ENCODE measurements at regions not wholly inside any gene's neighbourhood (a gene's known extent, or its start where the extent isn't known, plus 50 kb on each side); places are given as distances from the start of the nearest gene placed in this dataset.

GRCh38 chr2:13550285-13551231 is 833.8 kb downstream of the TRIB2 start:
- CTCF ChIA-PET: no interaction called here
- H3K36me3 ChIP-seq (ENCODE audit: control insufficient read depth in 4 of 4, insufficient read depth in 4 of 4, low read length in 3 of 4): no peaks in the 10 kb centered on the region
- no peaks in the 10 kb centered on the region for H3K27me3 ChIP-seq (replicated peaks in 2 of 5; ENCODE audit: control insufficient read depth in 4 of 5, insufficient read depth in 5 of 5, low read length in 4 of 5)
- H3K4me1 ChIP-seq (ENCODE audit: control extremely low read depth in 1 of 4, control insufficient read depth in 4 of 4, insufficient read depth in 4 of 4, low read length in 3 of 4): no peaks in the 10 kb centered on the region
- no peak overlapping the region for H3K27ac ChIP-seq (ENCODE audit: insufficient read depth in 1 of 2, low read depth in 1 of 2, low read length in 2 of 2, poor library complexity in 1 of 2, severe bottlenecking in 2 of 2)
- H3K4me3 ChIP-seq (ENCODE audit: control insufficient read depth in 1 of 7, extremely low read depth in 1 of 7, insufficient read depth in 4 of 7, low read depth in 2 of 7, low read length in 6 of 7): no peak overlapping the region
- POLR2A ChIA-PET: no interaction called here
- H3K9me3 ChIP-seq (ENCODE audit: control extremely low read depth in 1 of 5, control insufficient read depth in 4 of 5, insufficient read depth in 2 of 5, low read depth in 1 of 5, low read length in 4 of 5): no peaks in the 10 kb centered on the region
- no peak for DNase-seq
- 96% methylated on average over 4 of the region's 6 CpGs for WGBS (ENCODE audit: insufficient coverage)

DNA sequence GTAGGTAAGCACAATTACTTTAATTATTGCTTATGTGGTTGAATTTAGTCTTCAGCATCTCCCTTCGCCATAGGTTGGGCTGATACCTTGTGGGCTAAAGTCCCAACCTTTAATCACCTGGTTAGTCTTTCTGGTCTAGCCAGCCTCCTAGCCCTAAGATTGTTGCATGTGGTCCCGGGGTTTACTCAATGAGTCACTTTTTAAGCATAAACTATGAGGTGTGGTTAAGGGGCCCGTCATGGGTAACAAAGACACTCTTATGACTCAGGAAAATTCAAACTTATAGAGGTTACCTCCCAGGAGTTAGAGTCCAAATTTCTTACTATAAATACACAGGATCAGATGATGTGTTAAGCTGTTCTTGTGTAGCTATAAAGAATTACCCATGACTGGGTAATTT is 841.6 kb downstream of the TRIB2 start:
- H3K4me1 ChIP-seq (ENCODE audit: control extremely low read depth in 1 of 4, control insufficient read depth in 4 of 4, insufficient read depth in 4 of 4, low read length in 3 of 4): no peaks in the 10 kb centered on the region
- ChIA-PET CTCF (no interaction called here), POLR2A (no interaction called here)
- H3K27me3 ChIP-seq (replicated peaks in 2 of 5; ENCODE audit: control insufficient read depth in 4 of 5, insufficient read depth in 5 of 5, low read length in 4 of 5): no peaks in the 10 kb centered on the region
- H3K9me3 ChIP-seq (ENCODE audit: control extremely low read depth in 1 of 5, control insufficient read depth in 4 of 5, insufficient read depth in 2 of 5, low read depth in 1 of 5, low read length in 4 of 5): no peaks in the 10 kb centered on the region
- no peaks in the 10 kb centered on the region for H3K36me3 ChIP-seq (ENCODE audit: control insufficient read depth in 4 of 4, insufficient read depth in 4 of 4, low read length in 3 of 4)
- WGBS (ENCODE audit: insufficient coverage): 100% methylated on average over 2 of the region's 3 CpGs
- H3K4me3 ChIP-seq (ENCODE audit: control insufficient read depth in 1 of 7, extremely low read depth in 1 of 7, insufficient read depth in 4 of 7, low read depth in 2 of 7, low read length in 6 of 7): no peak overlapping the region
- H3K27ac ChIP-seq (ENCODE audit: insufficient read depth in 1 of 2, low read depth in 1 of 2, low read length in 2 of 2, poor library complexity in 1 of 2, severe bottlenecking in 2 of 2): no peak overlapping the region
- DNase-seq: no peak

DNA sequence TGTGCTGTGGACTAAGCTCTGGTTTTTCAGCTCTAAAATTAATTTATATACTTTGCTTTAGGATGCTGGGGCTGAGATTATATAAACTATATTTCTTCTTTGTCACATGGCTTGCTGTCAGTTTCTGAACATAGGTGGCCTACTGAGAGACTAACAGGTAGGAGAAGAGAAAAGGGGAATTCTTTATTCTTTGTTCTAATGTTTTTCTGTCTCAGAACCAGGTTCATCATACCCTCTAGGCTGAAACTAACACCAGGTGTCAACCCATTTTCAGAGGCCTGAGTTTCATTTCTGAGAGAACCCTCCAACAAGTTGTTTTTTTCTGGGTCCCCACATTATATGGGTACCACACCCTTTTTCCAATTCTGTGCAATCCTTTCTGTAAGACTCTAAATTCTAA is 843.6 kb downstream of the TRIB2 start:
- no peaks in the 10 kb centered on the region for H3K36me3 ChIP-seq (ENCODE audit: control insufficient read depth in 4 of 4, insufficient read depth in 4 of 4, low read length in 3 of 4)
- DNase-seq: no peak
- H3K27me3 ChIP-seq (replicated peaks in 2 of 5; ENCODE audit: control insufficient read depth in 4 of 5, insufficient read depth in 5 of 5, low read length in 4 of 5): no peaks in the 10 kb centered on the region
- H3K27ac ChIP-seq (ENCODE audit: insufficient read depth in 1 of 2, low read depth in 1 of 2, low read length in 2 of 2, poor library complexity in 1 of 2, severe bottlenecking in 2 of 2): no peak overlapping the region
- no peak overlapping the region for H3K4me3 ChIP-seq (ENCODE audit: control insufficient read depth in 1 of 7, extremely low read depth in 1 of 7, insufficient read depth in 4 of 7, low read depth in 2 of 7, low read length in 6 of 7)
- ChIA-PET POLR2A (no interaction called here), CTCF (interaction anchor here (0.6 kb wide), 1 partner anchor 40 kb away, joined by 3 read pairs; no protein-coding TSS in a partner anchor)
- no peaks in the 10 kb centered on the region for H3K4me1 ChIP-seq (ENCODE audit: control extremely low read depth in 1 of 4, control insufficient read depth in 4 of 4, insufficient read depth in 4 of 4, low read length in 3 of 4)
- no peaks in the 10 kb centered on the region for H3K9me3 ChIP-seq (ENCODE audit: control extremely low read depth in 1 of 5, control insufficient read depth in 4 of 5, insufficient read depth in 2 of 5, low read depth in 1 of 5, low read length in 4 of 5)

- ChIA-PET POLR2A (no interaction called here), CTCF (no interaction called here)
- 100% methylated on average over 2 of the region's 2 CpGs for WGBS (ENCODE audit: insufficient coverage)
- DNase-seq: no peak
- Histone ChIP-seq H3K36me3 (ENCODE audit: control insufficient read depth in 4 of 4, insufficient read depth in 4 of 4, low read length in 3 of 4) (no peaks in the 10 kb centered on the region), H3K4me1 (ENCODE audit: control extremely low read depth in 1 of 4, control insufficient read depth in 4 of 4, insufficient read depth in 4 of 4, low read length in 3 of 4) (no peaks in the 10 kb centered on the region), H3K9me3 (ENCODE audit: control extremely low read depth in 1 of 5, control insufficient read depth in 4 of 5, insufficient read depth in 2 of 5, low read depth in 1 of 5, low read length in 4 of 5) (no peaks in the 10 kb centered on the region), H3K4me3 (ENCODE audit: control insufficient read depth in 1 of 7, extremely low read depth in 1 of 7, insufficient read depth in 4 of 7, low read depth in 2 of 7, low read length in 6 of 7) (no peak overlapping the region), H3K27me3 (replicated peaks in 2 of 5; ENCODE audit: control insufficient read depth in 4 of 5, insufficient read depth in 5 of 5, low read length in 4 of 5) (peaks cover 0 to 2% (median 0%) of the 10 kb centered on the region in 5 experiments), H3K27ac (ENCODE audit: insufficient read depth in 1 of 2, low read depth in 1 of 2, low read length in 2 of 2, poor library complexity in 1 of 2, severe bottlenecking in 2 of 2) (no peak overlapping the region)
These were observed 855.7 kb downstream of the TRIB2 start for GRCh38 chr2:13572466-13572865.

DNA sequence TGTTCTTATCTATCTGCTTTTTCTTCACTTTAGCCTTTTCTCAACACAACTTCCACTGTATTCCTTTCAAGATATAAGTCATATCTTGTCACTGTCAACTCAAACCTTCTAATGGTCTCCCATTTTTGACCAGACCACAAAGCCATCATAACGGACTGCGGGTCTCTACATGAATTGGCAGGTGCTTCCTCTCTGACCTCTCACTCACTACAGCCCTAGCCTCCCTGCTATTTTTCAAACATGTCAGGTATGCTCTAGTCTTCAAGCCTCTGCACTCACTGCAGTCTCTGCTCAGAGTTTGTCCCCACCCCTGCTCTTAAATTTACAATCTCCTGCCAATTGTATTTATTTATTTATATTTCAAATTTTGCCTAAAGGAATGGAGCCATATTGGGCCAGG is 858.1 kb downstream of the TRIB2 start:
- WGBS (ENCODE audit: insufficient coverage): 87% methylated on average over 2 of the region's 2 CpGs
- no peaks in the 10 kb centered on the region for H3K9me3 ChIP-seq (ENCODE audit: control extremely low read depth in 1 of 5, control insufficient read depth in 4 of 5, insufficient read depth in 2 of 5, low read depth in 1 of 5, low read length in 4 of 5)
- no peak overlapping the region for H3K4me3 ChIP-seq (ENCODE audit: control insufficient read depth in 1 of 7, extremely low read depth in 1 of 7, insufficient read depth in 4 of 7, low read depth in 2 of 7, low read length in 6 of 7)
- H3K27ac ChIP-seq (ENCODE audit: insufficient read depth in 1 of 2, low read depth in 1 of 2, low read length in 2 of 2, poor library complexity in 1 of 2, severe bottlenecking in 2 of 2): no peak overlapping the region
- no peak for DNase-seq
- no peaks in the 10 kb centered on the region for H3K4me1 ChIP-seq (ENCODE audit: control extremely low read depth in 1 of 4, control insufficient read depth in 4 of 4, insufficient read depth in 4 of 4, low read length in 3 of 4)
- H3K36me3 ChIP-seq (ENCODE audit: control insufficient read depth in 4 of 4, insufficient read depth in 4 of 4, low read length in 3 of 4): no peaks in the 10 kb centered on the region
- CTCF ChIA-PET: no interaction called here
- POLR2A ChIA-PET: no interaction called here
- peaks cover 0 to 2% (median 0%) of the 10 kb centered on the region in 5 experiments for H3K27me3 ChIP-seq (replicated peaks in 2 of 5; ENCODE audit: control insufficient read depth in 4 of 5, insufficient read depth in 5 of 5, low read length in 4 of 5)

- Histone ChIP-seq H3K36me3 (ENCODE audit: control insufficient read depth in 4 of 4, insufficient read depth in 4 of 4, low read length in 3 of 4) (no peaks in the 10 kb centered on the region), H3K4me3 (ENCODE audit: control insufficient read depth in 1 of 7, extremely low read depth in 1 of 7, insufficient read depth in 4 of 7, low read depth in 2 of 7, low read length in 6 of 7) (no peak overlapping the region), H3K4me1 (ENCODE audit: control extremely low read depth in 1 of 4, control insufficient read depth in 4 of 4, insufficient read depth in 4 of 4, low read length in 3 of 4) (no peaks in the 10 kb centered on the region), H3K27me3 (replicated peaks in 2 of 5; ENCODE audit: control insufficient read depth in 4 of 5, insufficient read depth in 5 of 5, low read length in 4 of 5) (peaks cover 0 to 2% (median 0%) of the 10 kb centered on the region in 5 experiments), H3K27ac (ENCODE audit: insufficient read depth in 1 of 2, low read depth in 1 of 2, low read length in 2 of 2, poor library complexity in 1 of 2, severe bottlenecking in 2 of 2) (no peak overlapping the region), H3K9me3 (ENCODE audit: control extremely low read depth in 1 of 5, control insufficient read depth in 4 of 5, insufficient read depth in 2 of 5, low read depth in 1 of 5, low read length in 4 of 5) (no peaks in the 10 kb centered on the region)
- ChIA-PET CTCF (no interaction called here), POLR2A (no interaction called here)
- DNase-seq: no peak
- WGBS (ENCODE audit: insufficient coverage): 100% methylated on average over 1 of the region's 2 CpGs
These were observed 859.8 kb downstream of the TRIB2 start for GRCh38 chr2:13576406-13577036.

- POLR2A ChIA-PET: no interaction called here
- no CpG with 5 or more reads among the region's 1 CpG for WGBS (ENCODE audit: insufficient coverage)
- no peak overlapping the region for H3K4me3 ChIP-seq (ENCODE audit: control insufficient read depth in 1 of 7, extremely low read depth in 1 of 7, insufficient read depth in 4 of 7, low read depth in 2 of 7, low read length in 6 of 7)
These were observed 861.8 kb downstream of the TRIB2 start for GRCh38 chr2:13578547-13578946.

More at GRCh38 chr2:13578547-13578946, 861.8 kb downstream of the TRIB2 start:
- Histone ChIP-seq H3K4me1 (ENCODE audit: control extremely low read depth in 1 of 4, control insufficient read depth in 4 of 4, insufficient read depth in 4 of 4, low read length in 3 of 4) (no peaks in the 10 kb centered on the region), H3K9me3 (ENCODE audit: control extremely low read depth in 1 of 5, control insufficient read depth in 4 of 5, insufficient read depth in 2 of 5, low read depth in 1 of 5, low read length in 4 of 5) (no peaks in the 10 kb centered on the region), H3K27ac (ENCODE audit: insufficient read depth in 1 of 2, low read depth in 1 of 2, low read length in 2 of 2, poor library complexity in 1 of 2, severe bottlenecking in 2 of 2) (no peak overlapping the region), H3K36me3 (ENCODE audit: control insufficient read depth in 4 of 4, insufficient read depth in 4 of 4, low read length in 3 of 4) (no peaks in the 10 kb centered on the region), H3K27me3 (replicated peaks in 2 of 5; ENCODE audit: control insufficient read depth in 4 of 5, insufficient read depth in 5 of 5, low read length in 4 of 5) (no peaks in the 10 kb centered on the region)
- no peak for DNase-seq
- CTCF ChIA-PET: no interaction called here

Data from common myeloid progenitor, CD34-positive (primary cell).